ENCODE measurements at regions not wholly inside any gene's neighbourhood (a gene's known extent, or its start where the extent isn't known, plus 50 kb on each side); places are given as distances from the start of the nearest gene placed in this dataset.
"Not testable (repeated sequence)": the region's sequence is repeated elsewhere in the genome, so short reads cannot be mapped to it uniquely, and the experiment has no call there.

GRCh38 chr5:6107675-6108539 lies 270.4 kb downstream of the MED10 start:
- Histone ChIP-seq H3K36me3 (ENCODE audit: insufficient read depth, low read length) (no peaks in the 10 kb centered on the region), H3K27me3 (ENCODE audit: insufficient read depth, low read length) (no peaks in the 10 kb centered on the region), H3K4me1 (ENCODE audit: insufficient read depth, low read length) (no peaks in the 10 kb centered on the region), H3K27ac (ENCODE audit: low read depth, low read length) (no peak overlapping the region), H3K4me3 (ENCODE audit: low read length in 2 of 2) (no peak overlapping the region), H3K9me3 (ENCODE audit: control insufficient read depth in 1 of 2, low read length in 2 of 2) (no peaks in the 10 kb centered on the region)
- no peak overlapping the region for H3K27ac Mint-ChIP-seq
- DNase-seq: no peak
- no peak overlapping the region for H3K4me3 Mint-ChIP-seq
- intact Hi-C loops (cut with micrococcal nuclease): no loop called here
- CTCF ChIA-PET (ENCODE audit: partially characterized antibody): no interaction called here
- POLR2A ChIA-PET (ENCODE audit: partially characterized antibody): no interaction called here
- H3K27me3 Mint-ChIP-seq: no peaks in the 10 kb centered on the region
- H3K36me3 Mint-ChIP-seq: no peaks in the 10 kb centered on the region
- no peaks in the 10 kb centered on the region for H3K4me1 Mint-ChIP-seq
- H3K9me3 Mint-ChIP-seq: no peaks in the 10 kb centered on the region

GRCh38 chr5:6106756-6107155 lies 271.6 kb downstream of the MED10 start:
- H3K27me3 Mint-ChIP-seq: no peaks in the 10 kb centered on the region
- Histone ChIP-seq H3K4me3 (ENCODE audit: low read length in 2 of 2) (no peak overlapping the region), H3K27me3 (ENCODE audit: insufficient read depth, low read length) (no peaks in the 10 kb centered on the region), H3K27ac (ENCODE audit: low read depth, low read length) (no peak overlapping the region), H3K9me3 (ENCODE audit: control insufficient read depth in 1 of 2, low read length in 2 of 2) (no peaks in the 10 kb centered on the region), H3K36me3 (ENCODE audit: insufficient read depth, low read length) (no peaks in the 10 kb centered on the region), H3K4me1 (ENCODE audit: insufficient read depth, low read length) (no peaks in the 10 kb centered on the region)
- no peak for DNase-seq
- no peaks in the 10 kb centered on the region for H3K36me3 Mint-ChIP-seq
- no peak overlapping the region for H3K27ac Mint-ChIP-seq
- no peaks in the 10 kb centered on the region for H3K9me3 Mint-ChIP-seq
- no peaks in the 10 kb centered on the region for H3K4me1 Mint-ChIP-seq
- intact Hi-C loops (cut with micrococcal nuclease): no loop called here
- CTCF ChIA-PET (ENCODE audit: partially characterized antibody): no interaction called here
- H3K4me3 Mint-ChIP-seq: no peak overlapping the region
- POLR2A ChIA-PET (ENCODE audit: partially characterized antibody): no interaction called here

GRCh38 chr5:6105320-6105719 lies 273.0 kb downstream of the MED10 start:
- Histone ChIP-seq H3K9me3 (ENCODE audit: control insufficient read depth in 1 of 2, low read length in 2 of 2) (no peaks in the 10 kb centered on the region), H3K36me3 (ENCODE audit: insufficient read depth, low read length) (no peaks in the 10 kb centered on the region), H3K4me1 (ENCODE audit: insufficient read depth, low read length) (no peaks in the 10 kb centered on the region), H3K4me3 (ENCODE audit: low read length in 2 of 2) (no peak overlapping the region), H3K27me3 (ENCODE audit: insufficient read depth, low read length) (no peaks in the 10 kb centered on the region), H3K27ac (ENCODE audit: low read depth, low read length) (no peak overlapping the region)
- intact Hi-C loops (cut with micrococcal nuclease): no loop called here
- Mint-ChIP-seq H3K4me3 (no peak overlapping the region), H3K27ac (no peak overlapping the region), H3K27me3 (no peaks in the 10 kb centered on the region), H3K4me1 (no peaks in the 10 kb centered on the region), H3K9me3 (peaks cover 0 to 3% (median 0%) of the 10 kb centered on the region in 8 donors), H3K36me3 (no peaks in the 10 kb centered on the region)
- POLR2A ChIA-PET (ENCODE audit: partially characterized antibody): no interaction called here
- DNase-seq: no peak
- CTCF ChIA-PET (ENCODE audit: partially characterized antibody): no interaction called here

GRCh38 chr5:6096101-6096500 lies 282.2 kb downstream of the MED10 start:
- no peaks in the 10 kb centered on the region for H3K4me1 ChIP-seq (ENCODE audit: insufficient read depth, low read length)
- H3K4me1 Mint-ChIP-seq: no peaks in the 10 kb centered on the region
- H3K27ac Mint-ChIP-seq: no peak overlapping the region
- ChIA-PET CTCF (ENCODE audit: partially characterized antibody) (no interaction called here), POLR2A (ENCODE audit: partially characterized antibody) (no interaction called here)
- H3K36me3 Mint-ChIP-seq: no peaks in the 10 kb centered on the region
- H3K27me3 ChIP-seq (ENCODE audit: insufficient read depth, low read length): no peaks in the 10 kb centered on the region
- no peak overlapping the region for H3K27ac ChIP-seq (ENCODE audit: low read depth, low read length)
- intact Hi-C loops (cut with micrococcal nuclease): no loop called here
- no peak overlapping the region for H3K4me3 ChIP-seq (ENCODE audit: low read length in 2 of 2)
- DNase-seq: no peak
- peaks cover 0 to 5% (median 2%) of the 10 kb centered on the region in 8 donors for H3K9me3 Mint-ChIP-seq
- H3K9me3 ChIP-seq (ENCODE audit: control insufficient read depth in 1 of 2, low read length in 2 of 2): no peaks in the 10 kb centered on the region
- no peaks in the 10 kb centered on the region for H3K36me3 ChIP-seq (ENCODE audit: insufficient read depth, low read length)
- H3K27me3 Mint-ChIP-seq: no peaks in the 10 kb centered on the region
- no peak overlapping the region for H3K4me3 Mint-ChIP-seq

- H3K27me3 Mint-ChIP-seq; DNase-seq; H3K4me1 ChIP-seq (ENCODE audit: insufficient read depth, low read length); H3K36me3 Mint-ChIP-seq; H3K9me3 ChIP-seq (ENCODE audit: control insufficient read depth in 1 of 2, low read length in 2 of 2); H3K9me3 Mint-ChIP-seq; H3K4me3 Mint-ChIP-seq; H3K27ac ChIP-seq (ENCODE audit: low read depth, low read length); CTCF ChIA-PET (ENCODE audit: partially characterized antibody); H3K27ac Mint-ChIP-seq; intact Hi-C loops (cut with micrococcal nuclease); H3K4me1 Mint-ChIP-seq; POLR2A ChIA-PET (ENCODE audit: partially characterized antibody); H3K27me3 ChIP-seq (ENCODE audit: insufficient read depth, low read length); H3K36me3 ChIP-seq (ENCODE audit: insufficient read depth, low read length); H3K4me3 ChIP-seq (ENCODE audit: low read length in 2 of 2): not testable (repeated sequence)
These were observed 284.2 kb downstream of the MED10 start for GRCh38 chr5:6094180-6094579.

- POLR2A ChIA-PET (ENCODE audit: partially characterized antibody): no interaction called here
- H3K36me3 ChIP-seq (ENCODE audit: insufficient read depth, low read length): no peaks in the 10 kb centered on the region
- CTCF ChIA-PET (ENCODE audit: partially characterized antibody): no interaction called here
- H3K4me1 ChIP-seq (ENCODE audit: insufficient read depth, low read length): no peaks in the 10 kb centered on the region
- no peak overlapping the region for H3K4me3 ChIP-seq (ENCODE audit: low read length in 2 of 2)
- H3K9me3 ChIP-seq (ENCODE audit: control insufficient read depth in 1 of 2, low read length in 2 of 2): no peaks in the 10 kb centered on the region
- Mint-ChIP-seq H3K36me3 (no peaks in the 10 kb centered on the region), H3K27ac (no peak overlapping the region), H3K4me1 (no peaks in the 10 kb centered on the region), H3K27me3 (no peaks in the 10 kb centered on the region), H3K9me3 (peaks cover 0 to 5% (median 2%) of the 10 kb centered on the region in 8 donors), H3K4me3 (no peak overlapping the region)
- no peak for DNase-seq
- no peaks in the 10 kb centered on the region for H3K27me3 ChIP-seq (ENCODE audit: insufficient read depth, low read length)
- no peak overlapping the region for H3K27ac ChIP-seq (ENCODE audit: low read depth, low read length)
- intact Hi-C loops (cut with micrococcal nuclease): no loop called here
These were observed 287.5 kb downstream of the MED10 start for GRCh38 chr5:6090838-6091237.

- Histone ChIP-seq H3K27ac (ENCODE audit: low read depth, low read length) (no peak overlapping the region), H3K4me3 (ENCODE audit: low read length in 2 of 2) (no peak overlapping the region), H3K4me1 (ENCODE audit: insufficient read depth, low read length) (no peaks in the 10 kb centered on the region), H3K9me3 (ENCODE audit: control insufficient read depth in 1 of 2, low read length in 2 of 2) (no peaks in the 10 kb centered on the region), H3K36me3 (ENCODE audit: insufficient read depth, low read length) (no peaks in the 10 kb centered on the region), H3K27me3 (ENCODE audit: insufficient read depth, low read length) (no peaks in the 10 kb centered on the region)
- ChIA-PET CTCF (ENCODE audit: partially characterized antibody) (no interaction called here), POLR2A (ENCODE audit: partially characterized antibody) (no interaction called here)
- peaks cover 0 to 5% (median 2%) of the 10 kb centered on the region in 8 donors for H3K9me3 Mint-ChIP-seq
- no peaks in the 10 kb centered on the region for H3K36me3 Mint-ChIP-seq
- DNase-seq: no peak
- H3K27ac Mint-ChIP-seq: no peak overlapping the region
- H3K27me3 Mint-ChIP-seq: no peaks in the 10 kb centered on the region
- H3K4me3 Mint-ChIP-seq: no peak overlapping the region
- H3K4me1 Mint-ChIP-seq: no peaks in the 10 kb centered on the region
- intact Hi-C loops (cut with micrococcal nuclease): no loop called here
These were observed 288.2 kb downstream of the MED10 start for GRCh38 chr5:6090079-6090654.

Data from CD4-positive, alpha-beta memory T cell (primary cell).